ENCODE measurements at regions not wholly inside any gene's neighbourhood (a gene's known extent, or its start where the extent isn't known, plus 50 kb on each side); places are given as distances from the start of the nearest gene placed in this dataset.

DNA sequence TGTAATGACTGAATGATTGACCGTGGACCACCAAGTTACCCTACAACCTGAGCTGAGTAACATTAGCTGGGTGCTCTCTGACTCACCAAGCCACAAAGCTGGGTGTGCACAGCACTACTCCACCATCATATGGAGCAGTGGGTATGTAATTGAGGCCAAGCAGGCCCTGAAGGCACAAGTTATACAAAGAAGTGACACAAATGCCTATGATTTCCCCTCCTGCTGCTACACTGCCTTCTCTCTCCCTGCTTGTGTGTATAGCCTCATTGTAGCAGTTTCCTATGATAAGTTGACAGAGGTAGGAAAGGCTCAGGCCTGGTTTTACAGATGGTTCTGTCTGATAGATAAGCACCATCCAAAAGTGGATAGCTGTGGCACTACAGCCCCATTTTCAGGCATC, 1327.2 kb upstream of the DDX18 start:
- no peaks in the 10 kb centered on the region for H3K27me3 Mint-ChIP-seq (ENCODE audit: insufficient read depth, unreplicated experiment)
- peaks cover 20% of the 10 kb centered on the region for H3K9me3 Mint-ChIP-seq (ENCODE audit: unreplicated experiment)
- BruUV-seq (replicated peaks): no TSS peak
- ChIA-PET CTCF (no interaction called here), POLR2A (interaction anchor here (0.8 kb wide), 1 partner anchor 10 kb away, joined by 4 read pairs; no protein-coding TSS in a partner anchor)
- no peaks in the 10 kb centered on the region for H3K36me3 Mint-ChIP-seq (ENCODE audit: insufficient read depth, unreplicated experiment)
- intact Hi-C loops (cut with micrococcal nuclease): no loop called here
- TF ChIP-seq CTCF (IDR thresholded peaks at IDR 0.05; ENCODE audit: unreplicated experiment): no peak
- no peak overlapping the region for H3K27ac Mint-ChIP-seq (ENCODE audit: low read depth, unreplicated experiment)
- no peak overlapping the region for H3K4me3 Mint-ChIP-seq (ENCODE audit: unreplicated experiment)
- H3K4me1 Mint-ChIP-seq (ENCODE audit: insufficient read depth, unreplicated experiment): no peaks in the 10 kb centered on the region
- no peak for DNase-seq (ENCODE audit: unreplicated experiment)

- H3K4me3 Mint-ChIP-seq (ENCODE audit: unreplicated experiment): no peak overlapping the region
Observed at GRCh38 chr2:116489292-116489691, 1325.2 kb upstream of the DDX18 start.

GRCh38 chr2:116489944-116490343, 1324.5 kb upstream of the DDX18 start:
- Mint-ChIP-seq H3K36me3 (ENCODE audit: insufficient read depth, unreplicated experiment) (no peaks in the 10 kb centered on the region), H3K27me3 (ENCODE audit: insufficient read depth, unreplicated experiment) (no peaks in the 10 kb centered on the region), H3K27ac (ENCODE audit: low read depth, unreplicated experiment) (no peak overlapping the region), H3K9me3 (ENCODE audit: unreplicated experiment) (peaks cover 33% of the 10 kb centered on the region), H3K4me1 (ENCODE audit: insufficient read depth, unreplicated experiment) (no peaks in the 10 kb centered on the region), H3K4me3 (ENCODE audit: unreplicated experiment) (no peak overlapping the region)
- CTCF ChIA-PET: interaction anchor here (0.6 kb wide), 1 partner anchor 723 kb away, joined by 3 read pairs; no protein-coding TSS in a partner anchor
- no TSS peak for BruUV-seq (replicated peaks)
- DNase-seq (ENCODE audit: unreplicated experiment): no peak
- intact Hi-C loops (cut with micrococcal nuclease): no loop called here
- POLR2A ChIA-PET: no interaction called here
- TF ChIP-seq CTCF (IDR thresholded peaks at IDR 0.05; ENCODE audit: unreplicated experiment): no peak

More at GRCh38 chr2:116489292-116489691, 1325.2 kb upstream of the DDX18 start:
- ChIA-PET CTCF (no interaction called here), POLR2A (no interaction called here)
- BruUV-seq (replicated peaks): no TSS peak
- Mint-ChIP-seq H3K27ac (ENCODE audit: low read depth, unreplicated experiment) (no peak overlapping the region), H3K36me3 (ENCODE audit: insufficient read depth, unreplicated experiment) (no peaks in the 10 kb centered on the region), H3K4me1 (ENCODE audit: insufficient read depth, unreplicated experiment) (no peaks in the 10 kb centered on the region), H3K27me3 (ENCODE audit: insufficient read depth, unreplicated experiment) (no peaks in the 10 kb centered on the region), H3K9me3 (ENCODE audit: unreplicated experiment) (peaks cover 29% of the 10 kb centered on the region)
- intact Hi-C loops (cut with micrococcal nuclease): no loop called here
- no peak for TF ChIP-seq CTCF (IDR thresholded peaks at IDR 0.05; ENCODE audit: unreplicated experiment)
- no peak for DNase-seq (ENCODE audit: unreplicated experiment)

DNA sequence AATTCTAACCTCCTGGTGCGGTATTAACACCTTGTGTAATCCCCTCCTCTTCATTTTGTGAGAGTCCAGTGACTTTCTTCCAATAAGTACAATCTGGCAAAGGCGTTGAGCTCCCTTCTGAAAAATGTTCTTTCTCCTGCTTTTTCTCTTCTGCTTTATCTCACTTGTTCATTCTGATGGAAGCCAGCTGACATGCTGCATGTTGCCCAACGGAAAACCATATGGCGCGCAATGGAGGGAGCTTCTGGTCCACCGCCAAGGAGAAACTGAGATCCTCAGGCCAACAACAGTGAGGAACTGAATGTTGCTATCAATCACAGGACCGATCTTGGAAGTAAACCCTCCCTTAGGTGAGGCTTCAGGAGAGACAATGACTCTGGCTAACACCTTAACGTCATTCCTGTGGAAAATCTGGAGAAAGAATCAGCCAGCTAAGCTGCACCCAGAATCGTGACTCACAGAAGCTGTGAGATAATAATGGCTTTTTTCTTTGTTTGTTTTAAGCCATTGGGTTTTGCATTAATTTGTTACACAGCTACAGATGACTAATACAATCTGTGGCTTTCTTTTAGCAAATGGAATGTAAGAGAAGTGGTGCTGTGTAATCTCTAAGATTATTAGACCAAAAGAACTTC, 1323.9 kb upstream of the DDX18 start:
- DNase-seq (ENCODE audit: unreplicated experiment): peak; percentile 49

More for the DNA sequence above, 1323.9 kb upstream of the DDX18 start:
- Mint-ChIP-seq H3K9me3 (ENCODE audit: unreplicated experiment) (peaks cover 28% of the 10 kb centered on the region), H3K36me3 (ENCODE audit: insufficient read depth, unreplicated experiment) (no peaks in the 10 kb centered on the region), H3K27me3 (ENCODE audit: insufficient read depth, unreplicated experiment) (no peaks in the 10 kb centered on the region), H3K4me3 (ENCODE audit: unreplicated experiment) (no peak overlapping the region), H3K4me1 (ENCODE audit: insufficient read depth, unreplicated experiment) (no peaks in the 10 kb centered on the region), H3K27ac (ENCODE audit: low read depth, unreplicated experiment) (peak overlapping the region; percentile 32)
- ChIA-PET POLR2A (no interaction called here), CTCF (interaction anchor here (0.6 kb wide), 1 partner anchor 723 kb away, joined by 3 read pairs; no protein-coding TSS in a partner anchor)
- no TSS peak for BruUV-seq (replicated peaks)
- intact Hi-C loops (cut with micrococcal nuclease): no loop called here
- no peak for TF ChIP-seq CTCF (IDR thresholded peaks at IDR 0.05; ENCODE audit: unreplicated experiment)

All from MCF 10A (cell line).